ENCODE measurements at regions not wholly inside any gene's neighbourhood (a gene's known extent, or its start where the extent isn't known, plus 50 kb on each side); places are given as distances from the start of the nearest gene placed in this dataset.

DNA sequence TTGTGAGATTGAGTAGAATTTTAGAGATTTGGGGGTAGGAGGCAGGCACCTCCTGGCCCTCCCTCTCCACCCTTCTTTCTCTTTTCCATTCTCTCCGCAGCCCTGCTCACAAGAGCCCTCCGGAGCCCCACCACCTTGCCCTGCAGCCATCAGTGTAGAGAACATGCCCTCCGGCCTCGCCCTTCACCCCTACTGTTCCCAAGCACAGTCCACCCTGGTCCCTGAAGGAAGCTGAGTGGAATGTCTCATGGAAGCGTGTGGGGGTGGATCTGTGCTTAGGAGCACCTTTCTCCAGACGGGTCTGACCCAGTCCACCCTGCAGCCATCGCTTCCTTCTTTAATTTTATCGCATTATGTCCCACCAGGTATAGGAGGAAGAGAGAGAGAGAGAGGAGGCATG, 267.1 kb downstream of the NSG2 start:
- TF ChIP-seq, protein P1, sequence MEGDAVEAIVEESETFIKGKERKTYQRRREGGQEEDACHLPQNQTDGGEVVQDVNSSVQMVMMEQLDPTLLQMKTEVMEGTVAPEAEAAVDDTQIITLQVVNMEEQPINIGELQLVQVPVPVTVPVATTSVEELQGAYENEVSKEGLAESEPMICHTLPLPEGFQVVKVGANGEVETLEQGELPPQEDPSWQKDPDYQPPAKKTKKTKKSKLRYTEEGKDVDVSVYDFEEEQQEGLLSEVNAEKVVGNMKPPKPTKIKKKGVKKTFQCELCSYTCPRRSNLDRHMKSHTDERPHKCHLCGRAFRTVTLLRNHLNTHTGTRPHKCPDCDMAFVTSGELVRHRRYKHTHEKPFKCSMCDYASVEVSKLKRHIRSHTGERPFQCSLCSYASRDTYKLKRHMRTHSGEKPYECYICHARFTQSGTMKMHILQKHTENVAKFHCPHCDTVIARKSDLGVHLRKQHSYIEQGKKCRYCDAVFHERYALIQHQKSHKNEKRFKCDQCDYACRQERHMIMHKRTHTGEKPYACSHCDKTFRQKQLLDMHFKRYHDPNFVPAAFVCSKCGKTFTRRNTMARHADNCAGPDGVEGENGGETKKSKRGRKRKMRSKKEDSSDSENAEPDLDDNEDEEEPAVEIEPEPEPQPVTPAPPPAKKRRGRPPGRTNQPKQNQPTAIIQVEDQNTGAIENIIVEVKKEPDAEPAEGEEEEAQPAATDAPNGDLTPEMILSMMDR (IDR thresholded peaks at IDR 0.05), result no peak
- Histone ChIP-seq H3K9ac (ENCODE audit: insufficient read depth, low read length, poor library complexity, severe bottlenecking) (no peak overlapping the region), H3K79me2 (ENCODE audit: insufficient read depth, low read length) (no peaks in the 10 kb centered on the region), H4K20me1 (ENCODE audit: insufficient read depth, low read length) (no peaks in the 10 kb centered on the region), H3K36me3 (replicated peaks in 1 of 2; ENCODE audit: control insufficient read depth in 1 of 2, insufficient read depth in 2 of 2, low read length in 2 of 2) (no peaks in the 10 kb centered on the region), H3K4me3 (replicated peaks in 1 of 3; ENCODE audit: low read depth in 2 of 3, low read length in 3 of 3) (no peak overlapping the region), H3K9me3 (replicated peaks in 1 of 2; ENCODE audit: control insufficient read depth in 1 of 2, insufficient read depth in 1 of 2, low read length in 2 of 2) (no peaks in the 10 kb centered on the region), H3K27ac (ENCODE audit: low read depth in 1 of 2, low read length in 2 of 2) (no peak overlapping the region), H3K4me1 (ENCODE audit: control insufficient read depth in 1 of 2, insufficient read depth in 2 of 2, low read length in 2 of 2) (peaks cover 0 to 3% of the 10 kb centered on the region in 2 donors), H3K4me2 (replicated peaks; ENCODE audit: extremely low read depth, low read length, poor library complexity, severe bottlenecking) (no peak overlapping the region), H2AFZ (ENCODE audit: insufficient read depth, low read depth, low read length, poor library complexity, severe bottlenecking) (no peak overlapping the region), H3K27me3 (ENCODE audit: control insufficient read depth in 2 of 2, insufficient read depth in 2 of 2, low read length in 2 of 2) (peaks cover 2 to 30% of the 10 kb centered on the region in 2 donors)
- Mint-ChIP-seq H3K27ac (peak overlapping the region in 1 of 7 donors; percentile 35), H3K4me3 (peak overlapping the region in 1 of 2 donors; percentile 78), H3K4me1 (no peaks in the 10 kb centered on the region), H3K9me3 (peaks cover 0 to 4% (median 0%) of the 10 kb centered on the region in 7 donors), H3K27me3 (ENCODE audit: low read depth in 3 of 3) (peaks cover 29 to 43% (median 29%) of the 10 kb centered on the region in 3 donors), H3K36me3 (no peaks in the 10 kb centered on the region)
- no peak for DNase-seq
- intact Hi-C loops (cut with micrococcal nuclease), result loop anchor here (5.0 to 10.0 kb wide), 3 partner anchors 695 to 1018 kb away; partner anchors contain the start of gene BOD1 (in 2 of the 2)
- no CpG with 5 or more reads among the region's 8 CpGs for WGBS (ENCODE audit: insufficient coverage)

DNA sequence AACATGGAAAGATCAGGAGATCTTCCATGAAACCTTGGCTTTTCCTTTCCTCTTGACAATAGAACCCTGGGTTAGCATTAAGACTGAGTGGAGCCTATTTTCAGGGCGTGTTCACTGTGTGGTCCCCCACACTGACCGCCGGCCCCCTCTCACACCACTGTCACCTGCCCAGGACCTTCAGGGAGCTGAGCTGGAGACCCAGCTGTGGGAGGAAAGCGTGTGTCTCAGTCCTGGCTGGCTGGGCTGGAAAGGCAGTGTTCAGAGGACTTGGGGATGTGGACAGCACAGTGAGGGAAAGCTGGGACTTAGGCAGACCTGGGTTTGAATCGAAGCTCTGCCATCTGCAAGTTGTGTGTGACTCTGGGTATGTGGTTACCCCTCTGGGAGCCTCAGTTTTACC, 268.1 kb downstream of the NSG2 start:
- H3K4me2 ChIP-seq (replicated peaks; ENCODE audit: extremely low read depth, low read length, poor library complexity, severe bottlenecking), result no peak overlapping the region
- H2AFZ ChIP-seq (ENCODE audit: insufficient read depth, low read depth, low read length, poor library complexity, severe bottlenecking), result no peak overlapping the region
- no peak for DNase-seq
- no peaks in the 10 kb centered on the region for H4K20me1 ChIP-seq (ENCODE audit: insufficient read depth, low read length)
- H3K36me3 Mint-ChIP-seq, result no peaks in the 10 kb centered on the region
- H3K4me3 Mint-ChIP-seq, result peak overlapping the region in 1 of 2 donors; percentile 1
- 58% methylated on average over 2 of the region's 5 CpGs for WGBS (ENCODE audit: insufficient coverage)
- no peaks in the 10 kb centered on the region for H3K36me3 ChIP-seq (replicated peaks in 1 of 2; ENCODE audit: control insufficient read depth in 1 of 2, insufficient read depth in 2 of 2, low read length in 2 of 2)
- TF ChIP-seq, protein P1 (IDR thresholded peaks at IDR 0.05), result no peak
- no peak overlapping the region for H3K27ac Mint-ChIP-seq
- H3K27me3 ChIP-seq (ENCODE audit: control insufficient read depth in 2 of 2, insufficient read depth in 2 of 2, low read length in 2 of 2), result peaks cover 2 to 30% of the 10 kb centered on the region in 2 donors
- H3K9ac ChIP-seq (ENCODE audit: insufficient read depth, low read length, poor library complexity, severe bottlenecking), result no peak overlapping the region
- H3K9me3 ChIP-seq (replicated peaks in 1 of 2; ENCODE audit: control insufficient read depth in 1 of 2, insufficient read depth in 1 of 2, low read length in 2 of 2), result no peaks in the 10 kb centered on the region
- H3K27me3 Mint-ChIP-seq (ENCODE audit: low read depth in 3 of 3), result peaks cover 26 to 43% (median 29%) of the 10 kb centered on the region in 3 donors
- intact Hi-C loops (cut with micrococcal nuclease), result loop anchor here (5.0 to 10.0 kb wide), 3 partner anchors 696 to 1019 kb away; partner anchors contain the start of gene BOD1 (in 2 of the 2)
- peaks cover 0 to 4% (median 0%) of the 10 kb centered on the region in 7 donors for H3K9me3 Mint-ChIP-seq
- no peaks in the 10 kb centered on the region for H3K4me1 Mint-ChIP-seq
- H3K4me3 ChIP-seq (replicated peaks in 1 of 3; ENCODE audit: low read depth in 2 of 3, low read length in 3 of 3), result no peak overlapping the region
- H3K79me2 ChIP-seq (ENCODE audit: insufficient read depth, low read length), result no peaks in the 10 kb centered on the region
- H3K4me1 ChIP-seq (ENCODE audit: control insufficient read depth in 1 of 2, insufficient read depth in 2 of 2, low read length in 2 of 2), result peaks cover 0 to 3% of the 10 kb centered on the region in 2 donors
- no peak overlapping the region for H3K27ac ChIP-seq (ENCODE audit: low read depth in 1 of 2, low read length in 2 of 2)

All from CD14-positive monocyte (primary cell).